ENCODE measurements at regions not wholly inside any gene's neighbourhood (a gene's known extent, or its start where the extent isn't known, plus 50 kb on each side); places are given as distances from the start of the nearest gene placed in this dataset.

DNA sequence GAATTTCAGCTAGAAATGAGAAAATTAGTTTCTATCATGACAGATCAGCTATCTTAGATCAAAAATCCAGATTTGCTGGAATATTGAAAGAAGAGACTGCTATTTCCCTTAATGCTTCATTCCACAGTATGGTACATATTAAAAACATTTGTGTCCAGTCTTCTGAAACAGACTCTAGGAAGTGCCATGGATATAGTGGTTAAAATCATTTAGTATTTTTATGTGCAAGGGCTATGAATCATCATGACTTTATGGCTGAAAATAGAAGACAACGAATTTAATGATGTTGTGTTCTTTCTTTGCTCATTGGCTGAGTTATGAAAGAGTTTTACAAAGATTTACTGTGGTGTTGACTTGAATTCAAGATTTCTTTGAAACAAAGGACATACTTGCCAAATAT is 146.6 kb downstream of the ANKRD60 start:
- Histone ChIP-seq H3K79me2 (ENCODE audit: insufficient read depth, low read depth, low read length) (no peaks in the 10 kb centered on the region), H2AFZ (ENCODE audit: low read length) (no peak overlapping the region), H3K4me2 (ENCODE audit: low read length) (no peak overlapping the region), H3K27ac (ENCODE audit: low read depth, low read length, poor library complexity, severe bottlenecking) (no peak overlapping the region), H3K36me3 (ENCODE audit: insufficient read depth, low read length) (no peaks in the 10 kb centered on the region), H3K9me2 (ENCODE audit: insufficient read depth, low read length) (no peaks in the 10 kb centered on the region), H4K20me1 (ENCODE audit: insufficient read depth, low read length) (no peaks in the 10 kb centered on the region), H3K9me3 (ENCODE audit: low read length) (no peaks in the 10 kb centered on the region), H3K4me3 (ENCODE audit: low read depth, low read length, poor library complexity, severe bottlenecking) (no peak overlapping the region), H3K4me1 (ENCODE audit: insufficient read depth, low read length, poor library complexity, severe bottlenecking) (no peaks in the 10 kb centered on the region)
- intact Hi-C loops (cut with micrococcal nuclease; ENCODE audit: unreplicated experiment), result loop anchor here (10.0 kb wide), 1 partner anchor 457 kb away; the partner anchor contains the start of gene ZBP1
- no peak for DNase-seq (ENCODE audit: low spot score)
- TF ChIP-seq, protein P1, sequence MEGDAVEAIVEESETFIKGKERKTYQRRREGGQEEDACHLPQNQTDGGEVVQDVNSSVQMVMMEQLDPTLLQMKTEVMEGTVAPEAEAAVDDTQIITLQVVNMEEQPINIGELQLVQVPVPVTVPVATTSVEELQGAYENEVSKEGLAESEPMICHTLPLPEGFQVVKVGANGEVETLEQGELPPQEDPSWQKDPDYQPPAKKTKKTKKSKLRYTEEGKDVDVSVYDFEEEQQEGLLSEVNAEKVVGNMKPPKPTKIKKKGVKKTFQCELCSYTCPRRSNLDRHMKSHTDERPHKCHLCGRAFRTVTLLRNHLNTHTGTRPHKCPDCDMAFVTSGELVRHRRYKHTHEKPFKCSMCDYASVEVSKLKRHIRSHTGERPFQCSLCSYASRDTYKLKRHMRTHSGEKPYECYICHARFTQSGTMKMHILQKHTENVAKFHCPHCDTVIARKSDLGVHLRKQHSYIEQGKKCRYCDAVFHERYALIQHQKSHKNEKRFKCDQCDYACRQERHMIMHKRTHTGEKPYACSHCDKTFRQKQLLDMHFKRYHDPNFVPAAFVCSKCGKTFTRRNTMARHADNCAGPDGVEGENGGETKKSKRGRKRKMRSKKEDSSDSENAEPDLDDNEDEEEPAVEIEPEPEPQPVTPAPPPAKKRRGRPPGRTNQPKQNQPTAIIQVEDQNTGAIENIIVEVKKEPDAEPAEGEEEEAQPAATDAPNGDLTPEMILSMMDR (conservative IDR thresholded peaks at IDR 0.05; ENCODE audit: low read length), result no peak
- no peak for TF ChIP-seq EZH2phosphoT487 (IDR thresholded peaks at IDR 0.05; ENCODE audit: borderline replicate concordance, low read depth, low read length)
- CTCF ChIA-PET (ENCODE audit: unreplicated experiment), result no interaction called here
- no TSS peak for BruUV-seq (replicated peaks)
- POLR2A ChIA-PET, result no interaction called here

DNA sequence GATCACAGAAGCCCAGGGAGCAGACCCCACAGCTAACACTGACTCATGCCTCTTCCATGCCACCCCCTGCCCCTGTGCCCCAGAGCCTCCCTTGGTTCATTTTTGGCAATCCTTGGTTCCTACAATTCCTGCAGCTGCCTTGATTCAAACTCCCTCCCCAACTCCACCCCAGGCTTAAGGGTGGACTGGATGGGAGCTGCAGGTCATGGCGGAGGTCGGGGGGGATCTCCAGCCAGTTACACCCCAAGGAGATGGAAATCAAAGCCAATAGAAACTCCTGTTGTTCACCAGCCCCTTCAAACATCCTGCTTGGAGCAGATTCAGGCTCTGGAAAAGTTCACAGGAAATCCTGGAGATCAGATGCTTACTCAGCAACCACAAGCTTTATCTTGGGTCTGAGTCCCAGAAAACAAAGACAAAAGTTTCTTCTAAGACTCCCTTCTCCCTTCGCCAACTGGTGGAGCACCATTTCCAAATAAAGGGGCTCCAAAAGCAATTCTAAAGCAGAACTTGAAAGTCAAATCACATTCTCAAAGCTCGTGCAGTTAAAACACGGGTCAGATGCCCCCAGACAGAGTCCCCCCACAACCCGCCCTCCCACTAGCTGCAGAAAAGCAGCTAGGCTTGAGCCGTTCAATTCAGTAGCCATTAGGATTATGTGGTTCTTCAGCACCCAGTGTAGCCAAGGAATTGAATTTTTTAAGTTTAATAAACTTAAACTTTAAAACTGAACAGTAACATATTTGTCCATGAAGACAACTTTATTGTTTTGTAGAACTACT is 149.5 kb downstream of the ANKRD60 start:
- ChIA-PET CTCF (ENCODE audit: unreplicated experiment) (no interaction called here), POLR2A (no interaction called here)
- H3K36me3 ChIP-seq (ENCODE audit: insufficient read depth, low read length), result no peaks in the 10 kb centered on the region
- H3K79me2 ChIP-seq (ENCODE audit: insufficient read depth, low read depth, low read length), result no peaks in the 10 kb centered on the region
- H3K9me3 ChIP-seq (ENCODE audit: low read length), result no peaks in the 10 kb centered on the region
- TF ChIP-seq, protein P1 (conservative IDR thresholded peaks at IDR 0.05; ENCODE audit: low read length), result no peak
- no peak for TF ChIP-seq EZH2phosphoT487 (IDR thresholded peaks at IDR 0.05; ENCODE audit: borderline replicate concordance, low read depth, low read length)
- no peaks in the 10 kb centered on the region for H4K20me1 ChIP-seq (ENCODE audit: insufficient read depth, low read length)
- no peak overlapping the region for H3K4me3 ChIP-seq (ENCODE audit: low read depth, low read length, poor library complexity, severe bottlenecking)
- no TSS peak for BruUV-seq (replicated peaks)
- intact Hi-C loops (cut with micrococcal nuclease; ENCODE audit: unreplicated experiment), result no loop called here
- H3K9me2 ChIP-seq (ENCODE audit: insufficient read depth, low read length), result no peaks in the 10 kb centered on the region
- no peak overlapping the region for H3K4me2 ChIP-seq (ENCODE audit: low read length)
- H3K4me1 ChIP-seq (ENCODE audit: insufficient read depth, low read length, poor library complexity, severe bottlenecking), result no peaks in the 10 kb centered on the region
- no peak for DNase-seq (ENCODE audit: low spot score)
- no peak overlapping the region for H3K27ac ChIP-seq (ENCODE audit: low read depth, low read length, poor library complexity, severe bottlenecking)
- no peak overlapping the region for H2AFZ ChIP-seq (ENCODE audit: low read length)

DNA sequence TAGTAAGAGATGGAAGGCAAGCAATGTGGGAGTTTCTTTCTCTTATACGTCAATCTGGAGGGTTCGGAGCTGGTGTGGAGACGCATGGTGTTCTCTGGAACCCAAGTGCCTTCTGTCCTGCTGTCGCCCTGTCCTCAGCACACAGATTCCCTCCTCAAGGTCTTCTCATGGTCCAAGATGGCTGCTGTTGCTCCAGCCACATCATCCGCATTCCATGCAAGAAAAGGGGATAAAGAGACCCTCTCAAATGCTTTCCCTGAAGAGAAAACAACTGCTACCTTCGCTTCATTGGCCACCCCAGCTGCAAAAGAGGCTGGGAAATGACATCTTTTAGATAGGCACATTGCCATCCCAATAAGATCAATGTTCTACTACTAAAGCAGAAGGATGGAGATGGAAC is 151.2 kb downstream of the ANKRD60 start:
- H3K4me2 ChIP-seq (ENCODE audit: low read length), result no peak overlapping the region
- H3K4me3 ChIP-seq (ENCODE audit: low read depth, low read length, poor library complexity, severe bottlenecking), result no peak overlapping the region
- no peaks in the 10 kb centered on the region for H3K36me3 ChIP-seq (ENCODE audit: insufficient read depth, low read length)
- H3K79me2 ChIP-seq (ENCODE audit: insufficient read depth, low read depth, low read length), result no peaks in the 10 kb centered on the region
- H3K27ac ChIP-seq (ENCODE audit: low read depth, low read length, poor library complexity, severe bottlenecking), result no peak overlapping the region
- no TSS peak for BruUV-seq (replicated peaks)
- ChIA-PET CTCF (ENCODE audit: unreplicated experiment) (no interaction called here), POLR2A (no interaction called here)
- H3K4me1 ChIP-seq (ENCODE audit: insufficient read depth, low read length, poor library complexity, severe bottlenecking), result no peaks in the 10 kb centered on the region
- intact Hi-C loops (cut with micrococcal nuclease; ENCODE audit: unreplicated experiment), result no loop called here
- no peak overlapping the region for H2AFZ ChIP-seq (ENCODE audit: low read length)
- no peaks in the 10 kb centered on the region for H3K9me3 ChIP-seq (ENCODE audit: low read length)
- no peaks in the 10 kb centered on the region for H4K20me1 ChIP-seq (ENCODE audit: insufficient read depth, low read length)
- no peaks in the 10 kb centered on the region for H3K9me2 ChIP-seq (ENCODE audit: insufficient read depth, low read length)
- TF ChIP-seq EZH2phosphoT487 (IDR thresholded peaks at IDR 0.05; ENCODE audit: borderline replicate concordance, low read depth, low read length), result no peak
- TF ChIP-seq, protein P1 (conservative IDR thresholded peaks at IDR 0.05; ENCODE audit: low read length), result no peak
- no peak for DNase-seq (ENCODE audit: low spot score)

Data from OCI-LY7 (cell line).